HepG2 (cell line): ENCODE measurements at regions not wholly inside any gene's neighbourhood (a gene's known extent, or its start where the extent isn't known, plus 50 kb on each side); places are given as distances from the start of the nearest gene placed in this dataset.

Source experiments
- ATAC-seq: fragments of 200-7000 bp; cut with Tn5 transposase; 3 replicates; pipeline ENCODE4 v1.9.1; 2020; ENCODE audit warnings: mild to moderate bottlenecking, moderate library complexity
- BruUV-seq: library from RNA; stranded (reverse); fragments of 400-500 nt; replicated peaks from 2 replicates; lab custom pipeline; 2021; lab: Mats Ljungman, UMichigan
- CTCF ChIA-PET: fragments of 300-600 bp; formaldehyde crosslinking; extraction: SDS; loops from one replicate; lab custom pipeline; 2021; ENCODE audit warnings: low total read pairs, inconsistent platforms, low intra/inter-chr PET ratio; lab: Yijun Ruan, JAX
- POLR2A ChIA-PET: fragments of 350-600 bp; sonication (Branson Sonifier 250); formaldehyde crosslinking; loops from one replicate; lab custom pipeline; 2020; ENCODE audit warnings: antibody characterized with exemption, inconsistent platforms; lab: Yijun Ruan, JAX
- DNase-seq: peaks from one replicate; pipeline ENCODE4 v3.0.0-alpha.2; 2015; ENCODE audit warnings: low spot score
- FAIRE-seq: peaks from 3 replicates; lab custom pipeline; 2011; peaks lifted over from hg19 to GRCh38; lab: Jason Lieb, UNC
- H2AFZ ChIP-seq: one replicate; pipeline ENCODE4 v1.6.1; 2011; ENCODE audit warnings: low read length, inconsistent platforms
- H3K27ac ChIP-seq: fragments of 300-600 bp; 3 replicates; pipeline ENCODE4 v1.8.0; 2011; ENCODE audit warnings: mixed run types, mild to moderate bottlenecking, mixed read lengths, low read length, inconsistent platforms; ENCODE audit not compliant: insufficient read depth; ENCODE audit errors: extremely low read length
- H3K27me3 ChIP-seq, 2 experiments: fragments of 200-600 bp in 1 of 2; 2 replicates in 1 of 2; 3 replicates in 1 of 2; pipeline versions ENCODE4 v1.6.0 to v1.8.0; 2011; ENCODE audit warnings: low read length in 2 of 2, mild to moderate bottlenecking in 2 of 2, moderate library complexity in 2 of 2, inconsistent platforms in 1 of 2; ENCODE audit not compliant: insufficient read depth in 2 of 2, control insufficient read depth in 1 of 2
- H3K36me3 ChIP-seq, 2 experiments: fragments of 200-600 bp in 1 of 2; replicated peaks in 1 of 2; 2 replicates in 1 of 2; 3 replicates in 1 of 2; pipeline versions ENCODE4 v1.5.1 to v1.8.0; 2011; ENCODE audit warnings: low read length in 2 of 2, inconsistent platforms in 1 of 2; ENCODE audit not compliant: insufficient read depth in 2 of 2, control insufficient read depth in 1 of 2
- H3K4me1 ChIP-seq: 2 replicates; pipeline ENCODE4 v1.5.1; 2012; ENCODE audit warnings: low read length, inconsistent platforms; ENCODE audit not compliant: insufficient read depth
- H3K4me2 ChIP-seq: 2 replicates; pipeline ENCODE4 v1.6.0; 2011; ENCODE audit warnings: low read depth, low read length, inconsistent platforms
- H3K4me3 ChIP-seq, 3 experiments: fragments of 200-600 bp in 1 of 3; sonication (generic), shearing (Covaris generic) in 1 of 3; replicated peaks in 1 of 3; 2 replicates each; pipeline ENCODE4 v1.5.1; 2011 to 2016; ENCODE audit warnings: low read length in 3 of 3, inconsistent platforms in 2 of 3, low read depth in 2 of 3, mild to moderate bottlenecking in 2 of 3, control low read depth in 1 of 3, mixed read lengths in 1 of 3; ENCODE audit not compliant: insufficient read depth in 1 of 3
- H3K79me2 ChIP-seq: one replicate; pipeline ENCODE4 v1.6.1; 2011; ENCODE audit warnings: low read length, inconsistent platforms; ENCODE audit not compliant: insufficient read depth
- H3K9ac ChIP-seq: 2 replicates; pipeline ENCODE4 v1.6.0; 2011; ENCODE audit warnings: mild to moderate bottlenecking, low read depth, low read length, inconsistent platforms; ENCODE audit not compliant: insufficient read depth
- H3K9me3 ChIP-seq: 2 replicates; pipeline ENCODE4 v1.5.1; 2012; ENCODE audit warnings: mild to moderate bottlenecking, low read length
- H4K20me1 ChIP-seq: 2 replicates; pipeline ENCODE4 v1.6.0; 2011; ENCODE audit warnings: inconsistent platforms, mild to moderate bottlenecking, low read length, moderate library complexity; ENCODE audit not compliant: insufficient read depth
- EP300 ChIP-seq, 3 experiments: sonication (generic) in 1 of 3; formaldehyde crosslinking in 1 of 3; IDR thresholded peaks; 2 replicates each; pipeline versions ENCODE4 v1.5.1 to v1.6.1; 2011 to 2020; ENCODE audit warnings: low read depth in 2 of 3, low read length in 2 of 3, borderline replicate concordance in 1 of 3, improper control_type of control experiment in 1 of 3, mild to moderate bottlenecking in 1 of 3, missing genetic modification reagents in 1 of 3, moderate library complexity in 1 of 3
- REXO4 ChIP-seq: sonication (generic); formaldehyde crosslinking; IDR thresholded peaks from 2 replicates; pipeline ENCODE4 v1.8.0; 2022; ENCODE audit warnings: missing genetic modification reagents, mild to moderate bottlenecking, borderline replicate concordance
- SMARCC2 ChIP-seq: fragments of 450-650 bp; IDR thresholded peaks from 2 replicates; pipeline ENCODE4 v1.6.1; 2017; ENCODE audit warnings: antibody characterized with exemption, mild to moderate bottlenecking
- ZFYVE20 ChIP-seq: sonication (generic); formaldehyde crosslinking; IDR thresholded peaks from 2 replicates; pipeline ENCODE4 v1.8.0; 2023; ENCODE audit warnings: low read depth, mild to moderate bottlenecking, moderate library complexity, missing genetic modification reagents, borderline replicate concordance
- ZNF724P ChIP-seq: sonication (generic); formaldehyde crosslinking; IDR thresholded peaks from 2 replicates; pipeline ENCODE4 v1.8.0; 2022; ENCODE audit warnings: missing genetic modification reagents, borderline replicate concordance
- ZNF841 ChIP-seq: sonication (generic); formaldehyde crosslinking; IDR thresholded peaks from 2 replicates; pipeline ENCODE4 v1.8.1; 2023; ENCODE audit warnings: missing genetic modification reagents, borderline replicate concordance
- ZSCAN25 ChIP-seq: sonication (generic); formaldehyde crosslinking; IDR thresholded peaks from 2 replicates; pipeline ENCODE4 v1.8.0; 2022; ENCODE audit warnings: mild to moderate bottlenecking, missing genetic modification reagents
- WGBS: methylation state at CpG from one replicate; pipeline ENCODE4 v1.1.6; 2017; ENCODE audit warnings: low lambda C conversion rate; 5-methylcytosine and 5-hydroxymethylcytosine counted together
- in situ Hi-C: cut with HindIII; loops from 2 replicates; pipeline ENCODE4 v1.10.0; 2017; ENCODE audit warnings: low pct_unique_long_range_greater_than_20kb; ENCODE audit not compliant: extremely low pct_ligation_motif_present
- intact Hi-C: fragments of 100-400 bp; cut with micrococcal nuclease; formaldehyde crosslinking; loops from one replicate; pipeline ENCODE4 v1.10.0; 2022; ENCODE audit not compliant: unreplicated experiment
- TF ChIP-seq, protein P1 (sequence below): IDR thresholded peaks from 2 replicates; pipeline ENCODE4 v1.6.1; 2016; ENCODE audit warnings: mild to moderate bottlenecking
- TF ChIP-seq, protein P2 (sequence below): sonication (generic); formaldehyde crosslinking; IDR thresholded peaks from 2 replicates; pipeline ENCODE4 v1.4.0; 2020; ENCODE audit warnings: missing genetic modification reagents
- TF ChIP-seq, protein P3 (sequence below): IDR thresholded peaks from 2 replicates; pipeline ENCODE4 v1.6.1; 2016; ENCODE audit warnings: mild to moderate bottlenecking, missing biosample characterization, missing genetic modification reagents

DNA sequence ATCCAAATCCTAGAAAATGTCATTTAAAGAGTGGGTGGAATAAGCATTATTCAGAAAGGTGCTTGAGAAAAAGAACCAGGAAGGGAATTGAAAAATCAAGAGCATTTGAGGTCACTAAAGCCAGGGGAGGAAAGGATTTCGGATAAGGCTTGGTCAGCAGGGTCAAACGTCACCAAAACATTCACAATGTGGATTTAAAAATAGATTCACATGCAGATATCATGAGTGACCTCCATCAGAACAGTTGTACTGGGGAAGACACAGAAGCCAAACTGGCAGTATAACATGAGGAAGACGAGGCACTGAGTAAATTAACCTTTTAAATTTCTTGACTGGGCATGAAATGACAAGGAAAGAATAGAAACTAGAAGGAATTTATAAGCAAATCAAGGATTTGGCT lies 175.1 kb upstream of the CCDC196 start:
- H3K9me3 ChIP-seq: no peaks in the 10 kb centered on the region; the same call in 1 of the 2 replicates
- BruUV-seq: no TSS peak
- no peak overlapping the region for H3K27ac ChIP-seq
- FAIRE-seq (no peak), ATAC-seq (no peak), DNase-seq (no peak)
- no peaks in the 10 kb centered on the region for H3K27me3 ChIP-seq
- H3K36me3 ChIP-seq: no peaks in the 10 kb centered on the region
- no peaks in the 10 kb centered on the region for H3K4me1 ChIP-seq
- WGBS: 5% methylated on average over 3 of the region's 3 CpGs
- POLR2A ChIA-PET: no interaction called here
- no peaks in the 10 kb centered on the region for H4K20me1 ChIP-seq
- in situ Hi-C loops: no loop called here
- H3K4me3 ChIP-seq: no peak overlapping the region
- no peak overlapping the region for H3K9ac ChIP-seq
- no peak overlapping the region for H2AFZ ChIP-seq
- intact Hi-C loops: no loop called here
- TF ChIP-seq ZNF724P (CRISPR knock-in tag) (no peak), EP300 (IDR thresholded peaks at IDR 0.05; ENCODE audit: low read depth in 2 of 2, low read length in 2 of 2) (no peak), EP300 (CRISPR knock-in tag; IDR thresholded peaks at IDR 0.05; ENCODE audit: borderline replicate concordance) (no peak), ZSCAN25 (CRISPR knock-in tag) (no peak), REXO4 (no peak), ZNF841 (no peak), SMARCC2 (no peak), ZFYVE20 (CRISPR knock-in tag) (no peak)
- TF ChIP-seq, protein P1, sequence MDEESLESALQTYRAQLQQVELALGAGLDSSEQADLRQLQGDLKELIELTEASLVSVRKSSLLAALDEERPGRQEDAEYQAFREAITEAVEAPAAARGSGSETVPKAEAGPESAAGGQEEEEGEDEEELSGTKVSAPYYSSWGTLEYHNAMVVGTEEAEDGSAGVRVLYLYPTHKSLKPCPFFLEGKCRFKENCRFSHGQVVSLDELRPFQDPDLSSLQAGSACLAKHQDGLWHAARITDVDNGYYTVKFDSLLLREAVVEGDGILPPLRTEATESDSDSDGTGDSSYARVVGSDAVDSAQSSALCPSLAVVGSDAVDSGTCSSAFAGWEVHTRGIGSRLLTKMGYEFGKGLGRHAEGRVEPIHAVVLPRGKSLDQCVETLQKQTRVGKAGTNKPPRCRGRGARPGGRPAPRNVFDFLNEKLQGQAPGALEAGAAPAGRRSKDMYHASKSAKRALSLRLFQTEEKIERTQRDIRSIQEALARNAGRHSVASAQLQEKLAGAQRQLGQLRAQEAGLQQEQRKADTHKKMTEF (CRISPR knock-in tag): no peak
- TF ChIP-seq, protein P2, sequence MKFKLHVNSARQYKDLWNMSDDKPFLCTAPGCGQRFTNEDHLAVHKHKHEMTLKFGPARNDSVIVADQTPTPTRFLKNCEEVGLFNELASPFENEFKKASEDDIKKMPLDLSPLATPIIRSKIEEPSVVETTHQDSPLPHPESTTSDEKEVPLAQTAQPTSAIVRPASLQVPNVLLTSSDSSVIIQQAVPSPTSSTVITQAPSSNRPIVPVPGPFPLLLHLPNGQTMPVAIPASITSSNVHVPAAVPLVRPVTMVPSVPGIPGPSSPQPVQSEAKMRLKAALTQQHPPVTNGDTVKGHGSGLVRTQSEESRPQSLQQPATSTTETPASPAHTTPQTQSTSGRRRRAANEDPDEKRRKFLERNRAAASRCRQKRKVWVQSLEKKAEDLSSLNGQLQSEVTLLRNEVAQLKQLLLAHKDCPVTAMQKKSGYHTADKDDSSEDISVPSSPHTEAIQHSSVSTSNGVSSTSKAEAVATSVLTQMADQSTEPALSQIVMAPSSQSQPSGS (CRISPR knock-in tag): no peak
- TF ChIP-seq, protein P3, sequence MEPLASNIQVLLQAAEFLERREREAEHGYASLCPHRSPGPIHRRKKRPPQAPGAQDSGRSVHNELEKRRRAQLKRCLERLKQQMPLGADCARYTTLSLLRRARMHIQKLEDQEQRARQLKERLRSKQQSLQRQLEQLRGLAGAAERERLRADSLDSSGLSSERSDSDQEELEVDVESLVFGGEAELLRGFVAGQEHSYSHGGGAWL (CRISPR knock-in tag): no peak
- TF ChIP-seq, all 625 proteins: peak for 0
- Histone ChIP-seq H3K4me2 (no peak overlapping the region), H3K79me2 (no peaks in the 10 kb centered on the region)
- CTCF ChIA-PET: no interaction called here
